NK-92 treated with Interleukin-12 subunit alpha and Interleukin-12 subunit beta, amount 100 ng/mL, for 24 hours (cell line): ENCODE measurements at regions not wholly inside any gene's neighbourhood (a gene's known extent, or its start where the extent isn't known, plus 50 kb on each side); places are given as distances from the start of the nearest gene placed in this dataset.
"Not testable (repeated sequence)": the region's sequence is repeated elsewhere in the genome, so short reads cannot be mapped to it uniquely, and the experiment has no call there.

ENCODE experiments used
- DNase-seq: peaks from one replicate; lab custom pipeline; 2025; lab: John Stamatoyannopoulos, UW

DNA sequence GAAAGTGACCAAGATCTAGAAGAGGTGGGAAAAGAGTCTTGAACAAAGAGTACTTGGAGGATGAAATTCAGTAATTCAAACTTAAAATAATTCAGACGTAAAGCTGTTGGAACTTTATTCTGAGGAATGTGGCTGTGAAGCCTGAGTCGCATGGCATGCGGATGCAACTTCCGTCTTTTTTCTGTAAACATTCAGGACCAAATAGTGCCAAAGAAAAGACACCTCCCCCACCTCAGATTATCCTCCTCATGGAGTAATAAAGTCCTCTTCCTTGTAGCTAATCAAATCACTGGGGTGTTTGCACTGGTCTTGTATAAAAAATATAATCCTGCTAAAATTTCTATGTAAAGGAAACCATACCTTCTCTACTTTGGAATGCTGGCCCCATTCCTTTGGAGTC is 790.4 kb downstream of the TSN start:
- no peak for DNase-seq

DNA sequence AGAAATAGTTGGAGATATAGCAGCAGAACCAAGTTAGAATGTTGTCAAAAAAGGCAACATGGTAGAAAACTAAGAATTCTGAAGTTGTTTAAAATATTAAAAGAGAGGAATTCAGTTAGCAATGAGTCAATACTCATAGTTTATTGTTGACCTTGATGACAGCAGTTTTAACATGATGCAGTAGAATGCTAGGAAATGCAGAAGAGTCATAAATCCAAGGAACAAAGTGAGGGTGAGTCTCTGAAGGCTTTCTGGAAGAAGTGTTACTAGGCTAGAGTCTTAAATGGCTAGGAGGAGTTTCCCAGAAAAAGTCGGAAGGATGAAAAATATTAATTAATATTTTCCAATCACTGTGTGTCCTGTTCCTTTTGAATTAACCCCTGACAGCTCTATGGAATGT is 807.3 kb downstream of the TSN start:
- no peak for DNase-seq

DNA sequence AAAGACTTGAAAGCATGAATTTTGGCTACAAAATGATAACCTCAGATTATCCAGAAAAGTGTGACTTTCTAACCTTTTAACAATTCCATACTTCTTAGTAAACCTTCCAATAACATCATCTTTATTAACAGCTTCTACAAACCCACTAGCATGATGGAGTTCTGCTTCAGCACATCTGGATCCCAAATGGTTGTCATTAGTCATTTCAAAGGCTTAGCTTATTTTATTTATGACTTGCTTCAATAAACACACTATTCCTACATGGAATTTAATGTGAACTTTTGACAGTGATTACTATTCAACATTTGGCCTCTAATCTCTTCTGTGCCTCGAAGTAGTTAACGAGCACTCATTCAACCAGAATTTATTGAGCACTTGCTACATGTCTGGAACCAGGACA is 808.3 kb downstream of the TSN start:
- DNase-seq = no peak

DNA sequence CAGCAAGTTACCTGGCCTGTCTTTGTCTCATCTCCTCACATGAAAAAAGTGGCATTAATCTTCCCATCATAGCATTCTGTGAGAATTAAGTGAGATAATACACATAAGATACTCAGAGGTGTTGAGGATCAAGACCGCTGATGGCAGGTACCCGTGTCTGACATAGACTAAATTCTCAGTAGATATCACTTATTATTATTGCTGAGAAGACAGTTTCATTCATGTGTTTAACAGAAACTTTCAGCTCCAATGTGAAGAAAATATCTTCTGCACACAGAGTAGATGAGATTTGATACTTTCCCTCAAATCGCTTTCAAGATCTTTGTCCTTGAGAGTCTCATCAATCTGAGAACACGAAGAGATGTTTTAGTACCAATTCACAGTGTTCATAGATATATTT is 809.4 kb downstream of the TSN start:
- DNase-seq = no peak

DNA sequence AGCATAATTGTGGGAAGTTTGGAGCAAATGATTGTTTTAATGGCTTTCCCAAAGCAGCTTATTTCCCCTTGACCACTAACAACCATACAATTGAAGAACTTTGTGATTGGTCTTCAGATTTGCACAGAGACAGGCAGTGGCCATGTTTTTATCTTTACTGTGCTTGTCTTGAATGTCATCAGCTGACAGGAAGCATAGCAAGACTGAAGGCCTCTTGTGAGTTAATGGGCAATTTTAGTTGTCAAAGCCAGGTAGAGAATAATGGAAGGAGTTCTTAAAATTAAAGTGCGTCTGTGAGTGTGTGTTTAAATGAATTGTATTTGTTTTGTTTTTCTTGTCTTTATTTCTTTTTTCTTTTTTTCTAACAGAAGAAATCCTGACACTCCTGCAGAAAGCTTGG is 809.9 kb downstream of the TSN start:
- DNase-seq = no peak

DNA sequence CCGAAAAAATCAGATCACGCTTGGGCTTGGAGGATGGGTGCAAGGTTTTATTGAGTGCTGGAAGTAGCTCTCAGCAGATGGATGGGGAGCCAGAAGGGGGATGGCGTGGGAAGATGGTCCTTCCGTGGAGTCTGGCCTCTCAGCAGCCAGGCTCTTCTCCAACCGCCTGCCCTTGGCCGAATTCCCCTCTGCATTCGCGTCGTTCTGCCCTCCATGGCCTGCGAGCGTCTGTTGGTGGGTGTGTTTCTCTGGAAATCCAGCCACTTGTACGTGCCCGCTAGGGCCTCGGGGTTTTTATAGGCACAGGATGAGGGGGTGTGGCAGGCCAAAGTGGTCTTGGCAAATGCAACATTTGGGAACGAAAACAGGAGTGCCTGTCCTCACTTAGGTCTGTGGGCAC is 815.2 kb downstream of the TSN start:
- DNase-seq = no peak

DNA sequence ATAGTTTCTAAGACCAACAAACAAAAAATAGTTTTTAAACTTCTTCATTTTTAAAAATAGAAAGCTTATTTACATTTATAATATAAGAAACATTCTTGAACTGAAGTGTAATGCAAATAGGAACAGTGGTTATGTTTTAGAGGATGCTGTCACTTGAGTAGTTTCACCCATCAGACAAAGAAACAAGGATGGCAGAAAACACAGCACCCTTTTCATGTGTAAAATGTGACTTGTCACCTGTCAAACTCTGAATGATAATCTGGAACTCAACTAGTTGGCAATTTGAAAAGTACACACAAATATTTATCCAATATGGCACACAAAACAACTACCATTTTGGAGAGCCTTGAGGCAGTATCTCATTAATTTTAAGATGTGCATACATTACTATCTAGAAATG is 816.0 kb downstream of the TSN start:
- not testable (repeated sequence) for DNase-seq

DNA sequence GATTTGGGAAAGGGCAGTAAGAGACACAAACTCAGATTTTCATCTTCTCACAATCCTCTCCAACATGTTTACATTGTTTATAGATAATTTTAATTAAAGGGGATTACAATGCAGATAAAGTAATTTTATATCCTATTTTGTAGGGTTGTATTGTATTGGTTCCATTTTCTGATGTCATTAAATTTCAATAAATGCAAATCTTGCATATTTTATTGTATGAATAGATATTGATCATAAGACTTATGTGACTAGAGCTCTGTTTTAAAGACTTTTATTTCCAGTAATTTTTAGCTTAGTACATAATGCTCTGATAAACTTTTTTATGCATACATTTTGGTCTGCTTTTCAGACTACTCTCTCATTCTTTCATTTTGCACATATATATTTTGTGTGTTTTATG is 819.6 kb downstream of the TSN start:
- no peak for DNase-seq

DNA sequence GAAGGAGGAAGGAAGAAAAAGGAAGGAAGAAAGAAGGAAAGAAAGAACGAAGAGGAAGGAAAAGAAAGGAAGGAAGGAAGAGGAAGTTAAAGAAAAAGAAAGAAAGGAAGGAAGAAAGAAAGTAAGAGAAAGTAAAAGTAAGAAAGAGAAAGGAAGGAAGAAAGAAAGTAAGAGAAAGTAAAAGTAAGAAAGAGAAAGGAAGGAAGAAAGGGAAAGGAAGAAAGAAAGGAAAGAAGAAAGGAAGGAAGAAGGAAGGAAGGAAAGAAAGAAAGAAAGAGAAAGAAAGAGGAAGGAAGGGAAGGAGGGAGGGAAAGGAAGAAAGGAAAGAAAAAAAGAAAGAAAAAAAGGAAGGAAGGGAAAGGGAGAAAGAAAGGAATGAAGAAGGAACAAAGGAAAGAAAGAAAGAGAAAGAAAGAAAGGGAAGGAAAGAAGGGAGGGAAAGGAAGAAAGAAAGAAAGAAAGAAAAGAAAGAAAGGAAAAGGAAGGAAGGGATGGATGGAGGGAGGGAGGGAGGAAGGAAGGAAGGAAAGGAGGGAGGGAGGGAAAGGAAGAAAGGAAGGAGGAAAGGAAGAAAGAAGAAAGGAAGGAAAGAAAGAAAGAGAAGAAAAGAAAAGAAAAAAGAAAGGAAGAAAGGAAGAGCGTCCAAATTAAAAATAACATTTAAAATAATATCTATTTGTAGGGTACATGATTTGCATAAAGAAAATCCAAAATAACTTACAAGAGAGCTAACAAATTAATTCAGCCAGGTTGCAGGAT is 827.9 kb downstream of the TSN start:
- DNase-seq = no peak

DNA sequence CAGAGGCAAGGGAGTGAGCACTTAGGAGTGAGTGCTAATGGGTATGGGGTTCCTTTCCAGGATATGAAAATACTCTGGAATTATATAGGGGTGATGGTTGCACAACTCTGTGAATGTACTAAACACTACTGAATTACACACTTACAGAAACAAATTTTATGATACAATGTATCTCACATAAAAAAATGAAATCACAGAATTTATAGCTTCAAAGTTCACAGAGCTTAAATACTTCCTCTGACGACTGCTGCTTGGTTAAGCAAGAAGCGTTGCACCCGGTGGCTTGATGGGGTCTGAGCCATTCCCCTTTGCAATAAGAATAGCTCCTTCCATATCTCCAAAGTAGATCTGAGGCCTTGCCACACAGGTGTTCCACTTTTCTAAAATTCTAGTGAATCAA is 835.1 kb downstream of the TSN start:
- DNase-seq = no peak

DNA sequence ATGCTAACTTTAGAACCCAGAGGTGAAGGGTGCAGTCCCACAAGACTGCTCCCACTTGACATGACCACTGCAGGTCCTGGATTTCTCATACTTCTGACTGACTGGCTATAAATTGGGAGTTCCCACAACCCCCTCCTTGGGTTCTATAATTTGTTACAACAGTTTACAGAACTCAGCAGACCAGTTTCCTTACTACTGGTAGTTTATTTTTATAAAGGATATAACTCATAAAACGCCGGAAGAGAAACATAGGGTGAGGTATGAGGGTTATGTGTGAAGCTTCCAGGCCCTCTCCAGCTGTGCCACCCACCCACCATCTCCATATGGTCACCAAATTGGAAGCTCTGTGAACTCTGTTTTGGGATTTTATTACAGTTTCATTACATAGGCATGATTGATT is 839.6 kb downstream of the TSN start:
- DNase-seq = no peak

DNA sequence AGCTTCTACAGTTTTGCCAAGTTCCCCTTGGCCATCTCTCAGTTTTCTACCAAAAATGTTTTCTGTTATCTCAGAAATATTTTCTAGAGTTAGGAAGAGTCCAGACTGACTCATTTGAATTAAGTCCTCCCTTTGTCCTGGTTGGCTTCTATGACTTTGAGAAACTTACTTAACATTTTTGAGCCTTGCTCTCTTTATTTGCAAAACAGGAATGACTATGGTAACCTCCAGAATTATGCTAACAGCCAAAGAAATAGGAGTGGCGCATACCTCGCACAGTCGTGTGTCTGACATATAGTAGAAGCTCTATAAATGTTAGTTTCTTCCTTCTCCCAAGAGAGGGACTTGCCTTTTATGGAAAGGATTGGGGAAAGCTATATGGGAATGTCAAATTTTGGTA is 841.1 kb downstream of the TSN start:
- no peak for DNase-seq

DNA sequence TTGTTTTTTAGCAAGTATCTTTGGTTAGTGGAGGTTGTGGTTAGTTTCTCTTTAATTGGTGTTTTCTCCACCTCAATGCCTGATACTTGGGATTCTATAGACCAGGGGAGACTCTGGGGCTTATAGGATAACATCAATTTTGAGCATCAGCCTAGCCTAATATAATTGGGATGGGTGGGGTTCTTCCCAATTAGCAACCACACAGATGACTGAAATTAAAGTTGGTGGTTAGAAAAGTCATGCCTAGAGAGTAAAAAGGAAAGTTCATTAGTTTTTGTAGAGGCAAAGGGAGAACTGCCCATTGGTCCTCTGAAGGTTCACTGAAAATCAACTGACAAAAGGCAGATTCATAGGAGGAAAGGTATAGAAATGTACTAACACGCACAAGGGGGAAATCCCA is 843.3 kb downstream of the TSN start:
- no peak for DNase-seq

DNA sequence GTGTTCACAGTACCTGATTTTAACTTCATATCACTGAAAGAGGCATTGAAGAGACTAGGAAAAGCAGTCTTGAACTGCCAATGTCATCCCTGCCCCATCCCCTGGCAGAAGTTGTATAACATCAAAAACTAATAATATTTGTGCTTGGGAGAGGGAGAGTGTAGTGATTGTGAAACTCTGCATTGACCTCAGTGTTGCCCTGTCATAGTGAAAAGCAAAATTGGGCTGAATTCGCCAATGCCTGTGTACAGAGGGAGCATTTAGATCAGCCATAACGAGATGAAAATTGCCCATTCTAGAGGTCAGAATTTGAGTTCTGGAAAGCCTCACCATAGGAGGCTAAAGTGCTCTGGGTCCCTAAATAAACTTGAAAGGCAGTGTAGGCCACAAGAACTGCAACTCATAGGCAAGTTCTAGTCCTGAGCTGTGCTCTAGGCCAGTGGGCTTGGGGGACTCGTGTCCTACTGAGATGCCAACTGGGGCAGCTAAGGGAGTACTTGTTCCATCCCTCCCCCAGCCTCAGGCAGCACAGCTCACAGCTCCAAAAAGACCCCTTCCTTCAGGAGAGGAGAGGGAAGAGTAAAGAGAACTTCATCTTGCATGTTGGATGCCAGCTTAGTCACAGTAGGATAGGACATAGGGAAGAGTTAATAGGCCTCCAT is 855.6 kb downstream of the TSN start:
- DNase-seq = no peak

DNA sequence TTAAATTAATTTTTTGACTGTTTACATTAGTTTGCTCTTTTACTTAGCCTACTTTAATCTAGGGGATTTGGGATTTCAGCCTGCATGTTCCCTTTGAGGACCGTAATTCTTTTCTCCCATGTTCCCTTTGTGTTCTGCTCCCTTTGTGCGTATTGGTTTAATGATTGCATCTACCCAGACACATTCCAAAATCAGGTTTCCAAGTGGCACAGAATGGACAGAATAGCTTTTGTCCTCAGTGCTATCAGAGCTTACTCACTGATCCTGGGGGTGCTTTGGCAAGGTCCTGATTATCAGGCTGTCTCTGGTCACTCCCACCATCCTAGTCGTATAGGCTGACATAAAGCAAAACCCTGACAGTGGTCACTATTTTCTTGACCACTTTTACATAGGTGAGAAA is 867.5 kb downstream of the TSN start:
- no peak for DNase-seq

DNA sequence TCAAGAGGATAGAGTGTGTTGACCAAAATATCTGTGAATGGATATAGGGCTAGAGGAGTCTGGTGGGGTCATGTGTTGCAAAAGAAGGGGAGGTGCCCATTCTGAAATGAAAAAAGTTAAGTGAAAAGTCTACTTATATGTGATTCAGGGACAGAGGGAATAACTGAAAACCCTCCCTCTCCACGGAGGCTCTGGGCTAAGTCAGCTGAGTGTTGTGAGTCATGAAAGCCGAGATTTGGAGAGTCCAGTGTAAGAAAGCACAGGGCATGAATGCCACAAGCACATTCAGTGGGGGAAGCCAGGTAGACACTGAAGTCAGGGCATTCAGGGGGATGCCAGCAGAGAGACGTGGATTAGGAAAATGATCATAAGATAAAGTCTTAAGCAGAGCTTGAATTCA is 871.9 kb downstream of the TSN start:
- no peak for DNase-seq

DNA sequence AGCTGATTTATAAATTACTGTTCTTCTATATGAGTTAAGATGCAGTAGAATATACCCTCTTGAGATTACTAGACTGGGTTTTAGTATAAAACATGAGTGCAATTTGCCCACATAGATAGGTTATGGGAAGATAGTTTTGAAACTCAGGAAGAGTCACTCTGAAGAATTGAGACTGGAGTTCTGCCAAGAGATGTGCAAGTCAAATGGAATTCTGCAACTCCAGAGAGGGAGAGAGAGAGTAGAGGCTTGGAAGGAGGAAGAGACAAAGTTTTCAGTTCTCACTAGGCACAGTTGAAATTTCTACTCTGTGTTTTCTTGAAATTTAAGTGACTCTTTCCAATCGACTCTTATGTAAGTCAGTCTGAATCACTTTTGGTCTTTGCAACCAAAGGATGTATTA is 878.8 kb downstream of the TSN start:
- DNase-seq = no peak

DNA sequence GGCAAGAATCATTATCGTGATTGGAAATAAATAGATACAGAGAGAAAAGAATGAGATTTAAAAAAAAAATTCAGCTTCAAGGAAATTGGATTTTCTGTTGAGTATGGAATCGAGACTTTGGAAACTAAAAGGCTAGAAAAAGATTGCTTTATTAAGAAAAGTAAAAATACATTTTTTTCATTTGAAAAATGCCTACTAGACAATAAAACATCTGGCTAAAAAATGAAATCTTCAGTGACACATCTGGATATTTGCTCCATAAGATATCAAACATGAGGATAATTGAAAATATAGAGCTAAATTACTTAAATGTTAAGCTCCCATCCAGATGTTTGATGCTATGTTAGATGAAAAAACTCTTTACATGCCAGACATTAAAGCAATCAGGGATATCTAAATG is 879.5 kb downstream of the TSN start:
- DNase-seq = no peak

DNA sequence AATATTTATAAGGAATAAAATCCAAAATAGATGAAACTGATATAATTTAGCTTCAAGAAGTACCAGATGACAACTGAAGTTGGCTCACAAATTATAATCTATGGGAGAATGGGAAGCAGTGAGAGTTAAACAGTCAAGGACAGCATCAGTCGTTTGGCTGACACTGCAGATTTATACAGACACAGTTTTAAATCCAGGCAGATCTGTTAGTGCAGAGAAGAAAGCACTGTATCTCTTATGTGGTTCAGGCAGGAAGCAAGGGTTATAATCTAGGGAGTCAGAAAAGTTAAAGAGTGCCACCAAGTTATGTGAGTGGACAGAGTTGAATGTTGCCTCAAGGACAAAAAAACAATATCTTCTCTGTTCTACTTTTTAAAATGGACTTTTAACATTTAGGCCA is 880.2 kb downstream of the TSN start:
- DNase-seq = no peak

DNA sequence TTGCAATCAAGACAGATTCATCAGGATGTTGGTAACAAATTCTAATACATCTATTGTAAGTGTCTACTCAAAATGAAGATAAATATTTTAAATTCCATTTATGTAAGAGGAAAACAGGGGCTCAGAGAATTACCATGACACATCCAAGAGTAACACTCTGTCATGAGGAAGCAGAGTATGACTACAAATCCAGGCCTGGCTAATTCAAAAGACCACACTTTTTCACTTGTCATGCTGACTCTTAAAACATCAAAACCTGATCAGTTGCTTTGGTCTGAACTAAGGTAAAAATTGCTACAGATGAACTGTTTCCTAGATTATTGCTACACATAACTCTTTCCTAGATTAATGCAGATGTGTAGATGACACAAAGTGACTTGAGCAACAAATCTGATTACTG is 880.6 kb downstream of the TSN start:
- no peak for DNase-seq

DNA sequence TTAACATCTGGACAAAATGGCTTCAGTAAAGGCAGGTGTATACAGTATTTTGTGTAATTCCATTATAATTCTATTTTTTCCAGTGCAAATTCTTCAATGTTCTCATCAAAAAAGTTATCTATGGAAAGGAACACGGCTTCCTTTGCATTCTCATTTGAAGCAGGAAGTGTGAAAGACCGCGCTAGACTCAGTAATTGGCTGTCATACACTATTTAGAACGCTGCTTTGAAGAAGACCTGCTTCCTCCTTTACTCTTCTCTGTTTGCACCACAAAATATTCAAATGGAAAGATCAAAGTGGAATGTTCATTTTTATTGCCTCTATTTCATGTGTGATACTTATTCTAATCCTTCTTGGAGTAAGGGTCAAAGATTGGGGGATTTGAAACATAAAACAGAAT is 883.7 kb downstream of the TSN start:
- no peak for DNase-seq

DNA sequence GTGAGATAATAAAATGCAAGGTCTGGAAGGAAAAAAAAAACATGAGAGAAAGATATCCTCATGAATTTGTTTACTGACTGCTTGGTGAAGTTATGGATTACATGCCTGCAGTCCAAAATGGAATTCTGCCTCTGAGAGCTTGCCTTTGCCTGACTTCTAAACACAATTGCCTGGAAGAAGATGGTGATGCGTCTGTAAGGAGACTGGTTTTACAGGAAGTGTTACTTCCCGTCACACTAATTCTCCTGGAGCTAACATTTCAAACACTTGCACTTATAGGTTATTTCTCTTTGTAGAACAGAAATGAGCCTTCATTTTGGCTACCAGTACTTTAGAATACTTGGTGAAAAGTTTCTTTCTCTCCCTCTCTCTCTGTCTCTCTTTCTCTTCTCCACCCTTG is 884.3 kb downstream of the TSN start:
- no peak for DNase-seq

DNA sequence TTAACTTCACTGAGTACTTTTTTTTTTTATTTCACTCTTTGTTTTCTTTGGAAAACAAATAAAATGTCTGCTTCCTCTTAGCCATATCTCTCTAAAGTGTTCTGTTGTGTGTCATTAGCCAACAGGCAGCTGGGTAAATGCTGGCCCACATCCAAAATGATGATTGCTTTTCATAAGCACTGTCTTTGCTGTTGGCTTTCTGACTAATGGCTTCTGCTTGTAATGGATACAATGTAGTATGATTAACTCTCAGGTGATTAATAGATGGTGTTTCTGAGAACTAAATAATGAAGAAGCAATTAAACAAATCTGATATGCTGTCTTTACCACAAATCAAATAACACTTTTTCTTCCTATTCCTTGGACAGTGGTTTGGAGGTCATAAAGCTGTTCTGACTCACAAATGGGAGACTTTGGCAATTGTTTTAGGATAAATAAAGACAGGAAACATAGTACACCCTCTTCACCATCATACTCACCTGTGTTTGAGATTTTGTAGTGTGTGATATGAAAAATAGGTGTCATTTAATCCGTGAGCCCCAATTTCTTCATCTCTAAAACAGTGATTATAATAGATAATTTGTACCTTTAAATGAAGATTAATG is 888.4 kb downstream of the TSN start:
- no peak for DNase-seq

DNA sequence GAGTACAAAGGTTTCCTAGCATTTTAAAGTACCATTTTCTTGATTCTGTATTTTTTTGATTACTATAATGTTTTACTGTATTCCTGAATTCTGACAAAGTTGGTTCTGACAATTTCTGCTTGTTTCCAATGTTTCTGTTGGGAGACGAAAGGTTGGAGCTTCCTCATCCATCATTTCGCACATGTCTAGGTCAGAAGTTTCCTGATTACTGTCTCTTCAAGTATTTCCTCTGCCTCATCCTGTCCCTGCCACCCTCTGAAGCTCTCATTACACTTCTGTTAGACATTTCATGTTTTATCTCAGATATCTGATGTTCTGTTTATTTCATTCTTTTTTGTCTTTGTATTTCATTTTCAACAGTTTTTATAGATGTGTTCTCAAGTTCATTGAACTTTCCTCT is 895.8 kb downstream of the TSN start:
- DNase-seq = no peak
